Kidney epithelial cell (primary cell): ENCODE measurements at regions not wholly inside any gene's neighbourhood (a gene's known extent, or its start where the extent isn't known, plus 50 kb on each side); places are given as distances from the start of the nearest gene placed in this dataset.

Experiments used
- DNase-seq: peaks from one replicate; pipeline ENCODE4 v3.0.0-alpha.2; 2010; ENCODE audit warnings: low read depth
- H3K27me3 ChIP-seq: 2 replicates; pipeline ENCODE4 v1.6.0; 2011; ENCODE audit warnings: low read length; ENCODE audit not compliant: control insufficient read depth, insufficient read depth
- H3K36me3 ChIP-seq: 2 replicates; pipeline ENCODE4 v1.5.1; 2011; ENCODE audit warnings: low read length; ENCODE audit not compliant: control insufficient read depth, insufficient read depth
- H3K4me3 ChIP-seq: 2 replicates; pipeline ENCODE4 v1.5.1; 2011; ENCODE audit warnings: low read depth, mild to moderate bottlenecking, control low read depth, low read length
- CTCF ChIP-seq: IDR thresholded peaks from 2 replicates; pipeline ENCODE4 v1.5.1; 2011; ENCODE audit warnings: mild to moderate bottlenecking, moderate library complexity, low read length, control low read depth, inconsistent platforms; ENCODE audit not compliant: insufficient read depth, poor library complexity, severe bottlenecking

GRCh38 chr4:43345323-43345925, 452.9 kb downstream of the GRXCR1 start:
- no peak for TF ChIP-seq CTCF
- Histone ChIP-seq H3K4me3 (no peak overlapping the region), H3K36me3 (no peaks in the 10 kb centered on the region), H3K27me3 (no peaks in the 10 kb centered on the region)
- DNase-seq: no peak

- DNase-seq: no peak
- no peak for TF ChIP-seq CTCF
- Histone ChIP-seq H3K4me3 (no peak overlapping the region), H3K36me3 (no peaks in the 10 kb centered on the region), H3K27me3 (no peaks in the 10 kb centered on the region)
Measured at GRCh38 chr4:43348591-43348990, 456.1 kb downstream of the GRXCR1 start.

- Histone ChIP-seq H3K36me3 (no peaks in the 10 kb centered on the region), H3K27me3 (no peaks in the 10 kb centered on the region), H3K4me3 (no peak overlapping the region)
- DNase-seq: no peak
- TF ChIP-seq CTCF: no peak
Measured at GRCh38 chr4:43351970-43352806, 459.7 kb downstream of the GRXCR1 start.

GRCh38 chr4:43352859-43353258, 460.3 kb downstream of the GRXCR1 start:
- TF ChIP-seq CTCF: no peak
- Histone ChIP-seq H3K36me3 (no peaks in the 10 kb centered on the region), H3K27me3 (no peaks in the 10 kb centered on the region), H3K4me3 (no peak overlapping the region)
- no peak for DNase-seq

- DNase-seq: no peak
- TF ChIP-seq CTCF: no peak
- no peaks in the 10 kb centered on the region for H3K36me3 ChIP-seq
- no peaks in the 10 kb centered on the region for H3K27me3 ChIP-seq
- H3K4me3 ChIP-seq: no peak overlapping the region
Measured at GRCh38 chr4:43353552-43353951, 461.0 kb downstream of the GRXCR1 start.
